GM18520 (cell line): ENCODE measurements at regions not wholly inside any gene's neighbourhood (a gene's known extent, or its start where the extent isn't known, plus 50 kb on each side); places are given as distances from the start of the nearest gene placed in this dataset.
"Not testable (repeated sequence)": the region's sequence is repeated elsewhere in the genome, so short reads cannot be mapped to it uniquely, and the experiment has no call there.

ENCODE experiments used
- ATAC-seq: cut with Tn5 transposase; IDR thresholded peaks from one replicate; pipeline ENCODE4 v1.9.1; 2021; ENCODE audit not compliant: unreplicated experiment

DNA sequence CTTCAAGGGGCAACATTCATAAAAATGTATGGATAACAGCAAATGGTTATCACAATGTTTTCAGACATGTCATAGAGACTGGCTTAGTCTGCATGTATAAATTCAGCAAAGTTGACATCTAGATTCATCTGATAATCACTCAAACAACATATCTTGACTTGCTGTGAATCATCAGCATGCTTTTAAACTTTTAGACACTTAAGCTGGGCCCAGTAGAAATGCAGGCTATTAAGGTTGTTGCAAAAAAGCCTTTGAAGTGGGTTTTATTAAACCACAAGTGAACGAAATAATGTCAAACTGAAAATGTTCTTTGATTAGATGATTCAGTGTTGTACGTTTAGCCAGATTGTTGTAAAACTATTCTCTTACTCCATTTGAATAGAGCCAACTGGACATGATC lies 759.6 kb downstream of the NXPH1 start:
- no peak for ATAC-seq

DNA sequence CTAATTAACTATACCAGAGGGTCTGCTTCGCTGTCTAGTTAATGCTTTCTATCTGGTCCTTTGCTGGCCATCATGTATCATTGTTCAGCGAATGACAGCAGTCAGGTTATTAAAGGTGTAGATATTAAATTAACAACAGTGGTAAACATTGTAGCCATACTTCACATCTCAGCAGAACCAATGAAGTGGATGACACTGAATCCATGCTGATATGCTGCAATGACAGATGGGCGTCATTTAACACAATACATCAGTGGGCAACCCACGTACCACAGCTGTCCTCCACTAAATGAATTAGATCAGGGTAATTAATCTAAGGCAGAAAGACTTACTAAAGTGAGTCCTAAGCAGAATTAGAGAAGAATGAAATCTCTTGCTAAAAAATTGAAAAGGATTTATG lies 767.2 kb downstream of the NXPH1 start:
- no peak for ATAC-seq

DNA sequence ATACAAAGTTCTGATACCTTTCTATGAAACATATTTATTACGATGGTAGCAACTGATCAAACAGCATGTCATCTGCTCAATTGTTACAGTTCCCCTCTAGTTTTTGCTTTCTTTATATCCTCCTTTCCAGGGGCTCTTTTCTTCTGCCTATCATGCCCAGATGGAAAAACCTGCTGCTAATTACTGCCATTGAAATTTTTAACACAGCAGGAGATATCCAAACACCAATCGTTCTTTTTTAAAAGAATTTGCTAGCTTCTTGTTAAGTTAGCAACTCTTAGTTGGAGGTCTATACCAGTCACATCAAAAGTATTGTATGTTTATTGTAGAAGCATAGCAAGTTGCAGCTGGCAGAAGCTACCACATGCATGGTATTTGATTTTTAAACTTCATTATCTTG lies 768.5 kb downstream of the NXPH1 start:
- no peak for ATAC-seq

DNA sequence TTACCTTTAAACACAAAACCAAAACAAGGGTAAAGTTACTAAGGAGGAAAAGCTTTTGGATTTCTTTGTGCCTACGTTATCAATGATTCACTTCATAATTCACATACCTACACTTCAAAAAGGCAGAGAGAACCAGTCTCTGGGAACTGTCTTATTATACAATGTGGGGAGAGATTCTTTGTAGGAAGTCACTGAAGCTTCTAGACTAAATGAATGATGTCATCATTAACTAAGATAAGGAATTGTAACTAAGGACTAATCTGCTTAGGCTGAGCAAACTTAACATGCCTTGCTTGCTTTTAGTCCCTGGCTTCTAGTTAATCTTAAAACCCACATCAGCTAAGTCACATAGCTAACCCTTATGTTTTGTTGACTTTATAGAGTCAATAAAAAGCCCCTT lies 771.2 kb downstream of the NXPH1 start:
- ATAC-seq: no peak

DNA sequence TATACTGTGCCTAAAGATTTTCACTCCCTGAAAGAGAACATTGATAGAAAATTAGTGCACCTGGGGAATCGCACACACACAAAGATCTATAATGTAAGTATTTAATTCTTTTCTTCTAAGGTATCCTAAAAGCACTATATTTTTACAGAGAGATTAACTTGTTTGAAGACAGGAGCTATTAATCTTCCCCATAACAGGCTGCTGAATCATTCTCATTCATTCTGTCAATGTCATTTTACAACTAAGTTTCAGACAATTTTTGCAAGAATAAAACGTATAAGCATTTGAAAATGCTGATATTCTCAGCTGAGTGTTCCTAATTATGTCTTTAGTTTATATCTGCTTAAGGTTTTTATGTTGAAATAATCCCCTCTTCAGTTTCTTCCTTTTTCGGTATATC lies 776.7 kb downstream of the NXPH1 start:
- no peak for ATAC-seq

DNA sequence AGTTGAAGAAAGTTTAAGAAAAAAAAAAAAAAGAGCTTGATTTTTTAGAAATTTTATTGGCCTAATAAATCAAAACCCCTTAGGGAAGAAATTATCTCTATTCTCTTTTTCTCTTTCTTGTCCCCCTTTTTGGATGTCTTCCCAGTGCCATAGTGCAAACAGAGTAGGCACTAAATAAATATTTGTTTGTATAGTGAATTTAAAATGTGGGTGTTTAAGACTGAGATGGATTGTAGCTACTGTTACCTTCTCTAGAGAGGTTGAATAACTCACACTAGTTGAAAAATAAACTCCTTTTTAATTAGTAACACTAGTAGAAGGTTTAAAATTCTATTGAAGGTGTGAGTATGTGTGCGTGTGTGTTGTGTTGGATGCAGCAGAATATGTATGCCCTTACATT lies 783.8 kb downstream of the NXPH1 start:
- no peak for ATAC-seq

DNA sequence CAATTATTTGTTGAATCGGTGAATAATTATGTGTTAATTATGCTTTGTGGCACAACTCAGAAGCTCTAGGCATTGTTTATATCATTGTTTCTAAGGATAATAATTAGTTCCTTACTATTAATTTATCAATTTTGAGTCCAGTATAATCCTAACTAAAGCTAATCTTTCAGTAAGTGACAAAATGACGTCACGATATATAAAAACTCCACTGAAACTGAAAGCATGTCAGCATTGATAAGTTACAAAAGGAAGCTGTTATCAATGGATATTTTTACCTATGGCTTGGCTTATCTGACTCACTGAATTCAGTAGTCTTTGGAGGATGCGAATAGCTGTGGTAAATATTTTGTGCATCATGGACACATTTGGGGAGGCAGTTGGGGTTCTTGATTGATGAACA lies 793.1 kb downstream of the NXPH1 start:
- no peak for ATAC-seq

DNA sequence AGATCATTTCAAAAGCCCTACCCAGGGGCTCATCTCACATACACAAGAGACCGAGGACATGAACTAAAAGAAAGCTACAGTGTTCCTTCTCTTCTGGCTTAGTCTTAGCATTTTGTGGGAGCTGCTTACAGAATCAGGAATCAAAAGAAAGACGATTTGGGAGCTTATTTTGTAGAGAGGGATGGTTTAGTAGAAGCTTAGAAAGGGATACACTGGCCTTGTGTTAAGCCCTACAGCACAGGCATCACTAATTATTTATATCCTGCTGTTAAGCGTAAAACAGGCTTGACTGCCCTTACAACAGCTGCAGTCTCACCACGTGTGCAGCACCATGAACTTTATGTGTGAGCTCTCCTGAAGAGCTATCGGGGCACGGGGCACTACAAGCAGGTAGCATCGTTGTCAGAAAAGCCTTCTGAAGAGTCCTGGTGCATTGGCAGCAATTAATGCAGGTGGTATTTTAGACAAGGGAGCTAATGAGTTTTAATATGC lies 798.3 kb downstream of the NXPH1 start:
- no peak for ATAC-seq

DNA sequence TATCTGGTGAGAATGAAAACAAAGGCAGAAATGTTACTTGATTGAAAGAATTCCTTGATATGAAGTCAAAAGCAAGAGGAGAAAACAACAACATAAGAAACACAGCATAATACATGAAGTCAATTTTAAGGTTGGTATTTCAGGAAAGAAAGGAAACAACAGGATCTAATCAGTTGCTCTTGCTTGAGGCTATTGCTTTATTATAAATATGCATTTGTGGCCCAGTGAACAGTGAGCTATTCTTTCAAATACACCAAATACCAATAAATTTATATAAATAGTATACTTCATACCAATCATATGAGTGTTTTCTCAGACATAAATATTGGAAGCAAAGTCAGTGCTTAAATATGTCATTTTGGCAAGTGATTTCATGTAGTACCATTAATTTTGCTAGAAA lies 806.6 kb downstream of the NXPH1 start:
- no peak for ATAC-seq

DNA sequence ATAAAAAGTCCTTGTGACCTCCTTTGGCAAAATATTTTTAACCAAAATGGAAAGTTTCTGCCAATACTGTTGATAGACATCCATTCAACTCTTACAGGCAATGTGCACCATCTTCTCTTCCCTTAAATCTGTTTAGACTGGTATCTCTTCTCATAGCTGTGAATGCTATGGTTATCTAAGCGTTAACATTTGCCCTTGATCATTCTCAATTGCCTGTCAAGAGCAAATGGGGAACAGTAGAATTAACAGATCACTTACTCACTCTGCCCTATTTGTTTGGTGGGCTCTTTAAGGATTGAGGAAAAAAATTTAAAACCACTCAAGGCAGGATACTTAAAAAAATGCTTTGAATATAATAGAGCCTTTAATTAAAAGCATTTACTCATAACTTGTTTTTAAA lies 808.4 kb downstream of the NXPH1 start:
- ATAC-seq: no peak

DNA sequence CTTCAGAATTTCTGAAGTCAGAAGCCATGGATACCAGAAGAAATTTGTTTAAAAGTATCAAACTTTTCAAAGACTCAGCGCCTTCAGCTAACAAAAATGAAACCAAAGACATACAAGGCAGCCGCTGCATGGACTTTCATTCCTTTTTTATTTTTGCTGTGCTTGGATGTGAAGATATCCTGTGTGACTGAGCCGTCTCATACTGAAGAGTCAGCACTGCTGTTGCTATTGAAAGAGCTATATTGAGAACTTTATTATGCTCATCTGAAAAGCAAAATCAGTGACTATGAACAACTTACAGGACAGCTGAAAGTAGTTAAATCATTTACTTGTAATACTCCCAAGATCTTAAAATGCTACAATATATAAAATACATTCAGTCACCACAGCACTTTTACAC lies 809.2 kb downstream of the NXPH1 start:
- ATAC-seq: no peak

DNA sequence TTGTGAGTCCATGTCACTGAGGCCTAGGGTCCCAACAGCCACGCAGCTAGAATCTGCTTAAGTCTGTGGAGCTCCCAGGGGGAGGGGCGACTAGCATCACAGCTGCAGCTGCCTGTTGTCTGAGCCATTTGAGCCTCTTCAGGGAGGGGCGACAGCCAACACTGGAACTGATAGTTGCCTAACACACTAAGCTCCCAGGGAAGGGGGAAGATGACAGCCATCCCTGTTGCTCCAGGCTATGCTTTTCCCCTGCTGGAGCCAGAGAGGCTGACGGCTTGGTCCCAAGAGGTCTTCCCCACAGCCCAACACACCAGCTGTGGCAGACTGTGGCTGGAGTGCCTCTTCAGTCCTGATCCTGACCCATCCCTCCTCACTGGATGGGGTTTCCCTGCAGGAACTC lies 817.5 kb downstream of the NXPH1 start:
- no peak for ATAC-seq

DNA sequence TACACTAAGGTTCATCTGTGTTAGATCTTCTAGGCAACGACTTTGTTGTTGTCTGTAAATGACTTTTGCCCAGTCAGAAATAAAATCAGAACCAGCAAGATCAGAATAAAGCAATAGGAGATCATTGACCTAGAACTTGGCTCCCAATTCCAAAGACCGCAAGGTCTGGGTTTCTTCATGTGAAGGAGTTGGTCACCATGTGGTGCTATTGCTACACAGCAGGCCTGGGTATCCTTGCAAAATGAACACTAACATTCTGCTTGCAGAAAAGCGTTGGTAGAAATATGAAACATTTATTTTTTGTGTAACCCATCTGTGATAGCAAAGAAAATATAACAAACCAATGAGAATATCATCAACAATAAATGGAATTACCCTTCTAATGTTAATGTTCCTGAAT lies 831.0 kb downstream of the NXPH1 start:
- no peak for ATAC-seq

DNA sequence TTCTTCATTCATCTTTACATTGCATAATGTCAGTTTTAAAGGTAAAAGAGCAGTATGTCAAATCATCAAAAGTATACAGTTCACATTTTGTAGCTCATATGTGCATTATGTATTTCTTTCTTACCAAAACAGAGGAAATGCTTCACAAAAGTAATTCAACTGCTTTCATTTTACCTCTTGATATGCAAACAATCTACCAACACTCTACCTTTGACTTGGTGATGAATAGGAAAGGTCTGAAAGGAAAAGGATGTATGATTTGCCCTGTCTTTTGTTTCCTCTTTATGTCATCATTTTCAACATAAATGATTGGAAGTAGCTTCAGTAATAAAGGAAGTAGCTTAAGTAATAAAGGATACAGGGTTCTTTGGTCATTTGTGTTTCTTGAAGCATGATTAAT lies 846.7 kb downstream of the NXPH1 start:
- ATAC-seq: no peak

DNA sequence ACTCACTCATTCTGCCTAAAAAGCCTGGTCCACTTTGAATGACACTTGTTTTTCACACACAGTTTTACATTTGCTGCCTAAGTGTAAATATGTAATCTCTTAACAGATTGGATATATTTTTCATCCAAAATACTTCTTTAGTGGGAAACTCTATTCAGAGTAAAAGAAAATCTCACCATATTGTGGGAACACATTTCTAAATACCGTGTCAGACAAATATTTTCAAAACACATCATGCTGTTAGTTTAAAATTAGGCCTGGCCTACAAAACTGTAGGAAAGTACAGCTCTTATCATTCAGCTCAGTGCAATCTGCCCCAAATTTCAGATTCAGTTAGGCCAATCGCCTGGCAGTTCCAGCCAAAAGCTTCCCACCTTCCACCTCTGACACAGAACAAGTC lies 849.8 kb downstream of the NXPH1 start:
- ATAC-seq: no peak

DNA sequence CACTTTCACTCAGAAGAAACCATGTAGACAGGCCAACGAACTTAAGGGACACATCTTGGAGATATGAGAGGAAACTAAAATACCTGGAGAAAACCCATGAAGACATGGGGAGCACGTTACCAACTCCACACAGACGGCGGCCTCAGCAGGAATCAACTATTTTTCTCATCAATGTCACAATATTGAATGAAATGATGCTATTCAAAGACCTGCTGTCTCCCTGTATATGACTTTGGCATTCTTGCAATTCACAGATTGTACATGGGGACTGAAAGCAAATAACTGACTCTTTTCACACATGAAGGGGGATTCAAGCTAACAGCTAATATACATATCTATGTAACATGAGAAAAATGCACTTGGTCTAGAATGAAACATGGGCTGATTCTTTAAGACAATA lies 869.0 kb downstream of the NXPH1 start:
- no peak for ATAC-seq

DNA sequence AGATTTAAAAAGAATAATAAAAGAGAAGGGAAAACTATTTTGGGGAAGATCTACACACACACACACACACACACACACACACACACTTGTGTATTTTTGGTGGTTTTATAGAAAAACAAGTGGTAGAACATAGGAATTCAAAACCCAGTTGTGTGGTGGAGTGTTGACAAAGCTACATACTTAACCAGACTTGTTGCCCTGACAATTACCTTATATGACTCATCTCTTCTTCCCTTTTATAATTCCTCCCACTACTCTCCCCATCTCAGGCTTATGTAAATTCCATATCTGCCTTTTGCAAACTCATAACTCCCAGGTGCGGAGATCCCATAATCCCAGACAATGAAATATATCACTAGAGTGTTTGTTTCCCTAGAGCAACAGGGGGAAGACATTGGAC lies 873.7 kb downstream of the NXPH1 start:
- ATAC-seq: no peak

DNA sequence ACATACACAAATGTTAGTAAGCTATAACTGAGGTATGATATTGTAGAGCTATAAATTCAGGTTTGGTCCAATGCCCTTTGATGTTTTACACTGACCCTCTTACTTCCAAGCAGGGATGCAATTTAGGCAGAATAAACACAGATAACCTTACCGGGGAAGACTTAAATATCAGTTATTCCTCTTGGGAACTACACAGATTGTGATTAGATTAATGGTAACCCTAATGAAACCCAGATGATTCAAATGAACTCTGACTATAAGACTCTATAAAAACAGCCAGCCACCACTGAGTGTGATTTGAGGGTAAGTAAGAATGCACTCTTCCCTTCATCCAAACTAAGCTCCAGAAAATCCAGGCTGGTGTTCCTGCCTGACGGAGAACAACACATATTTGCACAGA lies 891.1 kb downstream of the NXPH1 start:
- ATAC-seq: no peak

DNA sequence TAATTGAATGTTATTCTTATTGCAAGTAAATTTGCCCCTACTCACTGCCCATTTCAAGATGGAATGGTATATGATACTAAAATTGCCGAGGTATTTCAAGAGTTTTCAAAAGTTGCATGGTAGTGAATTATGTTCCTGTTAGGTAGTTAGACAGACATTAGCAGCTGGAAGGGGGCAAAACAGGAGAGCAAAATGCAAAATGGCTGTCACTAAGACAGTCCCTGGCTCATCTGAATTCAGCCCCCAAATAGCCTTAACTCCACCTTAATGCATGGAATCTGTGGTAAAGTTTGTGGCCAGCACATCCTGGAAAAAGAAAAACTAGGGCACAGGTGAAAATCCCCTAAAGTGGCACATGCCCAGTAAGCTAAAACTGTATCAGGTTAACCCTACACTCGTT lies 894.9 kb downstream of the NXPH1 start:
- ATAC-seq: no peak

DNA sequence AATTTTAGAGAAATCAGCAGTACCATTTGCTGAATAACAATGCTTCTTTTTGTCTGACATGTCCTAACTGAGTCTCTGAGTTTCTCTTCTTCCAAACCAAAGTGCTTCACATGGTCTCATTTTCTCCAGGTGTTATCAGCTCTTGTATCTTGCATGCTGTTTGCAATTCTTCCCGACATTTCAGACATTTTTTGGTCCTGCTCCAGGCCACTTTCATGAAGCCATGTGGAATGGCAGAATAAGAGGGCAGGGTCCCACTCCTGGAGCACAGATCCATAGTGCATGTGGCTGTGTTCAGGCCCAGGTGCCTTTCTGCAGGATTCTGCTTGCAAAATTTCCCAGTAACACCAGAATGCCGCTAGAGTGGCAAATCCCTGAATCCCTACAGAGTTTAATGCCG lies 916.2 kb downstream of the NXPH1 start:
- no peak for ATAC-seq

DNA sequence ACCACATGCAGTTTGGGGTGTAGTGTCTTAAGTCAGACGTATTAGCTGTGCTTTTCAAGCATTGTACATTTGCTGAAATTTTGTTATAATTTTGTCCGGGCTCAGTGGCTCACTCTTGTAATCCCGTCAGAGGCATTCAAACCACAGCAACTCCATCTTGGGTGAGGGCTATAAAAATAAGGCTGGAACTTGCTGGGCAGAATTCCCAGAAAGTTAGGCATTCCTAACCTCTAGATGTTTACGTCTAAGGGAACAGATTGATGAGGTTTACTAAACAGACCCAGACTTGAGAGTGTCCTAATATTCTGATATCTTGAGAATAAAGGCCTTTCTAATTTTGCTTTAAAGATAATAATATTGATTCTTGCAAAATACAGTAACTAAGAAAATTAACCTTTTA lies 957.8 kb downstream of the NXPH1 start:
- ATAC-seq: no peak

DNA sequence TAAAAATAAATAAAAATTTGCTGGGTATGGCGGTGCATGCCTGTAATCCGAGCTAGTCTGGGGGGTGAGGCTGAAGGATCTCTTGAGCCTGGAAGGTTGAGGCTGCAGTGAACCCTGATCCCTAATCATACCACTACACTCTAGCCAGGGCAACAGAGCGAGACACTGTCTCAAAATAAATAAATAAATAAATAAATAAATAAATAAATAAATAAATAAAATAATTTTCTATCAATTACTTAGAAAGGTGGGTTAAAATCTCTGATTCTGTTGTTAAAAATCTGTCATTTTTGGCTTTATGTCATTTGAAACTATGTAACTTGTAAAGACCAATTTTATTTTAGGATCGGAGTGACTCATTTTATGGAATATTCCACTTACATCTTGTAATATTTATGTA lies 958.6 kb downstream of the NXPH1 start:
- no peak for ATAC-seq

DNA sequence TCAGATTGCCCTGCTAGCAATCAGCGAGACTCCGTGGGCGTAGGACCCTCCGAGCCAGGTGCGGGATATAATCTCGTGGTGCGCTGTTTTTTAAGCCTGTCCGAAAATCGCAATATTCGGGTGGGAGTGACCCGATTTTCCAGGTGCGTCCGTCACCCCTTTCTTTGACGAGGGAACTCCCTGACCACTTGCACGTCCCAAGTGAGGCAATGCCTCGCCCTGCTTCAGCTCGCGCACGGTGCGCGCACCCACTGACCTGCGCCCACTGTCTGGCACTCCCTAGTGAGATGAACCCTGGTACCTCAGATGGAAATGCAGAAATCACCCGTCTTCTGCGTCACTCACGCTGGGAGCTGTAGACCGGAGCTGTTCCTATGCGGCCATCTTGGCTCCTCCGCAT lies 971.0 kb downstream of the NXPH1 start:
- not testable (repeated sequence) for ATAC-seq

DNA sequence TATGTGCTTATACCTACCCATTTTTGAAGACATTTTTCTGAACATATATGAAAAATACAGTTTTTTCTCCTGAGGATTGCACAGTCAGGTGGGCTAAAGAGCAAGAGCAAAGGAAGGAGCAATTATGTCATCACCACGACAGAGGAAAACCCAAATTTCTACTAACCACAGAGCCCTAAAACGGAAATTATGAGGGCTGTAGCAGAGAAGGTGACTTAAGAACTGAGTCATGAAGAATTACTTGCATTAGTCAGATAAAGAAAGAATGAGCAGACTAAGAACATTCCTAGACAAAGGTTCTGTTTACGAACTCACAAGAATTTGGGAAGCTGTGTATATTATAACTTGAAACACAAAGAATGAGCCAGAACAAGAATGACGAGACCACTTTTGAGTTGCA lies 974.4 kb downstream of the NXPH1 start:
- ATAC-seq: no peak
